ENCODE measurements at regions not wholly inside any gene's neighbourhood (a gene's known extent, or its start where the extent isn't known, plus 50 kb on each side); places are given as distances from the start of the nearest gene placed in this dataset.
"Not testable (repeated sequence)": the region's sequence is repeated elsewhere in the genome, so short reads cannot be mapped to it uniquely, and the experiment has no call there.

DNA sequence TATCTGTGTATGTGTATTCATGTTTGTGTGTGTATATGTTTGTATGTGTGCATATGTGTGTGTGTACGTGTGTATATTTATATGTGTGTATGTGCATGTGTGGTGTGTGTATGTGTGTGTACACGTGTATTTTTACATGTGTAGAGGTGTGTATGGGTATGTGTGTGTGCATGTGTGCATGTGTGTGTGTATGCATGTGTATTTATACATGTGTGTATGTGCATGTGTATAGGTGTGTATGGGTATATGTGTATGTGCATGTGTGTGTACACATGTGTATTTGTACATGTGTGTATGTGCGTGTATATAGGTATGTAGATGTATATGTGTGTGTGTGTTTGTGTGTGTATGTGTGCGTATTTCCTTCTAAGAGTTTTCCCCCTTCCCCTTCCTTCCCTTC is 207.7 kb upstream of the ATP6AP2 start:
- WGBS (ENCODE audit: insufficient coverage) = 76% methylated on average over 2 of the region's 4 CpGs
- Histone ChIP-seq H3K9me3 (ENCODE audit: control insufficient read depth, insufficient read depth, low read length) (no peaks in the 10 kb centered on the region), H3K27me3 (ENCODE audit: control insufficient read depth, insufficient read depth, low read length) (peaks cover 2% of the 10 kb centered on the region), H3K4me1 (ENCODE audit: control insufficient read depth, insufficient read depth, low read length) (no peaks in the 10 kb centered on the region), H3K4me3 (ENCODE audit: low read depth, low read length) (no peak overlapping the region), H3K36me3 (ENCODE audit: control insufficient read depth, insufficient read depth, low read length) (no peaks in the 10 kb centered on the region), H3K27ac (ENCODE audit: low read depth, low read length) (no peak overlapping the region)
- no peak for DNase-seq (ENCODE audit: low read depth in 4 of 6, low spot score in 6 of 6)

DNA sequence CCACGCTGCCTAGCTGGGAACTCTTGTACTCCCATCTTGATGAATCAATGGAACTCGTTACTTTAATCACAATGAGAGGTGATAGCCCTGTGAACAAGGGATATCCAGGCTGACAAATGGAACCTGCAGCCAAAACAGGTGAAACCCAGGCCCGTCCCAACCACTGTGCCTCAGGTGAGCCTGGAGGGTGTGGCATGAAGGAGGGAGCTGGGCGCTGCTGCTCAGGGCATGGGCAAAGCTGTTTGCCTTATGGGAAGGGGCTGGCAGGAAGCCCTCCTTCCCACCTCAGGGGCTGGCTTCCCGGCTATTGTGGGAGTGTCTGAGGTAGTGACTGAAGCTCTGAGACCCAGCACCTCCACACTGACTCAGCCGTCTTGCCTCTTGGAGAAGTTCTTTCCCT is 209.4 kb upstream of the ATP6AP2 start:
- no peak overlapping the region for H3K4me3 ChIP-seq (ENCODE audit: low read depth, low read length)
- no peak overlapping the region for H3K27ac ChIP-seq (ENCODE audit: low read depth, low read length)
- peaks cover 2% of the 10 kb centered on the region for H3K27me3 ChIP-seq (ENCODE audit: control insufficient read depth, insufficient read depth, low read length)
- H3K9me3 ChIP-seq (ENCODE audit: control insufficient read depth, insufficient read depth, low read length) = no peaks in the 10 kb centered on the region
- WGBS (ENCODE audit: insufficient coverage) = 69% methylated on average over 5 of the region's 6 CpGs
- no peaks in the 10 kb centered on the region for H3K36me3 ChIP-seq (ENCODE audit: control insufficient read depth, insufficient read depth, low read length)
- no peak for DNase-seq (ENCODE audit: low read depth in 4 of 6, low spot score in 6 of 6)
- no peaks in the 10 kb centered on the region for H3K4me1 ChIP-seq (ENCODE audit: control insufficient read depth, insufficient read depth, low read length)

DNA sequence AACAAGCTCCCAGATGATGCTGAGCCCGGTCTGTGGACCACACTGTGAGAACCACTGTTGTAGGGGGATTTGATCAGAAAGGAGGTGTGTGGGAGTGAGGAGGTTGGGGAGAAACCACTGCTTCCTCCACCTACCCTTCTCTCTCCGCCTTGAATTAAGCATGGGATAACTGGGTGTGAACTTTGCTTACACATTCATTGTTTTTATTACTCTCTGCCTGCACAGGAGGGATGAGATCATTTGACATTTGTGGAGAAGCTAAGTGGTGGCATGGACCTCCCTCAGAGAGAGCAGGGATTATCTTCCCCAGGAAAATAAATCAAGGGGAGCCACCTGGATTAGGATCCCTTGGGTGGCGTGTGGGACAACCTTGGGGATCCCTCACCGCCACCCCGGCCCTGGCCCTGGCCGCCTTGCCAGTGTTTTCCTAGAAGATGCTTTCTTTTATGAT is 212.1 kb upstream of the ATP6AP2 start:
- WGBS (ENCODE audit: insufficient coverage) = 63% methylated on average over 2 of the region's 6 CpGs
- Histone ChIP-seq H3K27ac (ENCODE audit: low read depth, low read length) (no peak overlapping the region), H3K4me3 (ENCODE audit: low read depth, low read length) (no peak overlapping the region), H3K9me3 (ENCODE audit: control insufficient read depth, insufficient read depth, low read length) (peaks cover 5% of the 10 kb centered on the region), H3K36me3 (ENCODE audit: control insufficient read depth, insufficient read depth, low read length) (no peaks in the 10 kb centered on the region), H3K27me3 (ENCODE audit: control insufficient read depth, insufficient read depth, low read length) (peaks cover 2% of the 10 kb centered on the region), H3K4me1 (ENCODE audit: control insufficient read depth, insufficient read depth, low read length) (no peaks in the 10 kb centered on the region)
- no peak for DNase-seq (ENCODE audit: low read depth in 4 of 6, low spot score in 6 of 6)

DNA sequence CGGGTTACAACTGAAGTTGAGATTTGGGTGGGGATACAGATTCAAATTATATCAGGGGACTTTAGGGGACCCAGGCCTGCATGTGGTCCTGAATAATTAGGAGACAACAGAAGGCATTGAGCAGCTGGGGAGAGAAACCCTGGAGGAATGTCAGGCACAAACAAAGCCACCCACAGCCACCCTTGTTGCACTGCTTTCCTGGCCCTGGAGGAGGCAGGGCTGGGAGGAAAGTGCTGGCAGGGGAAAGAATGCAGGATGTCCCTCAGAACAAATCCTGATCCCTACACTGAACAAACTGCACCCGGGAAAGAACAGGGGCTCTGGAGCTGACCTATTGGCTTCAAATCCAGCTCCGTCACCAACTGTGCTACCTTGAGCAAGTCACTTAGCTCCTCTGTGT is 214.1 kb upstream of the ATP6AP2 start:
- no peaks in the 10 kb centered on the region for H3K36me3 ChIP-seq (ENCODE audit: control insufficient read depth, insufficient read depth, low read length)
- peaks cover 2% of the 10 kb centered on the region for H3K27me3 ChIP-seq (ENCODE audit: control insufficient read depth, insufficient read depth, low read length)

DNA sequence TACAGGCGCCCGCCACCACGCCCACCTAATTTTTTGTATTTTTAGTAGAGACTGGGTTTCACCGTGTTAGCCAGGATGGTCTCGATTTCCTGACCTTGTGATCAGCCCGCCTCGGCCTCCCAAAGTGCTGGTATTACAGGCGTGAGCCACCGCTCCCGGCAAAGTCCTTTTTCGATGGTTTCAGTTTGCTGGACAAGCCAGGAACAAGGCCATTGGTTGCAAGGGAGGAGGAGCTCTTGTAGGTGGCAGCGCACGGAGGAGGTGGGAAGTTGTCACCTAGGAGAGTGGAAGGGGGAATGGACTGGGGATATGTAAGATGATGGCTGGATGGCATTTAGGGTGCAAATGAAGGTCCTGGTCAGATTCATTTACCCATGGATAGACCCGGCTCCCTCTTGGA is 218.5 kb upstream of the ATP6AP2 start:
- not testable (repeated sequence) for H3K36me3 ChIP-seq (ENCODE audit: control insufficient read depth, insufficient read depth, low read length); DNase-seq (ENCODE audit: low read depth in 4 of 6, low spot score in 6 of 6); H3K4me3 ChIP-seq (ENCODE audit: low read depth, low read length); H3K4me1 ChIP-seq (ENCODE audit: control insufficient read depth, insufficient read depth, low read length); H3K9me3 ChIP-seq (ENCODE audit: control insufficient read depth, insufficient read depth, low read length); H3K27ac ChIP-seq (ENCODE audit: low read depth, low read length); H3K27me3 ChIP-seq (ENCODE audit: control insufficient read depth, insufficient read depth, low read length)
- 94% methylated on average over 14 of the region's 14 CpGs for WGBS (ENCODE audit: insufficient coverage)

More for the DNA sequence above, 214.1 kb upstream of the ATP6AP2 start:
- Histone ChIP-seq H3K4me3 (ENCODE audit: low read depth, low read length) (no peak overlapping the region), H3K27ac (ENCODE audit: low read depth, low read length) (no peak overlapping the region), H3K9me3 (ENCODE audit: control insufficient read depth, insufficient read depth, low read length) (peaks cover 5% of the 10 kb centered on the region), H3K4me1 (ENCODE audit: control insufficient read depth, insufficient read depth, low read length) (no peaks in the 10 kb centered on the region)
- WGBS (ENCODE audit: insufficient coverage) = no CpG with 5 or more reads among the region's 3 CpGs
- DNase-seq (ENCODE audit: low read depth in 4 of 6, low spot score in 6 of 6) = no peak

DNA sequence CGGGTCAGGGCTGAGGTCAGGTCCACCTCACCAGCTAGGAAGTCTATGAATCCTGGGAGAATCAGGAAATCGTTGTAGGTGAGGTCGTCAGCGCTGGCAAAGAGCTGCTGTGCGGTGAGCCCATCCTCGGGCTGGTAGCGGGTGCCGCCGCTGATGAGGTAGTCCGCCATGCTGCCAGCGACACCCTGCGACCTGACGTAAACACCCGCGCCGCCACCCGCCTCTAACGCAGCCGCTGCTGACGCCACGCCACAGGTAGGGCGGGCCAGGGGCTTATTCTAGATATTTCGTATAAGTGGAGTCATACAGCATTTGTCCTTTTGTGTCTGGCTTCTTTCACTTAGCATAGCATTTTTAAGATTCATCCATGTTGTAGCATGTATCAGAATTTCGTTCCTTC is 220.2 kb upstream of the ATP6AP2 start:
- DNase-seq (ENCODE audit: low read depth in 4 of 6, low spot score in 6 of 6) = no peak
- WGBS (ENCODE audit: insufficient coverage) = 88% methylated on average over 23 of the region's 24 CpGs
- no peaks in the 10 kb centered on the region for H3K36me3 ChIP-seq (ENCODE audit: control insufficient read depth, insufficient read depth, low read length)

DNA sequence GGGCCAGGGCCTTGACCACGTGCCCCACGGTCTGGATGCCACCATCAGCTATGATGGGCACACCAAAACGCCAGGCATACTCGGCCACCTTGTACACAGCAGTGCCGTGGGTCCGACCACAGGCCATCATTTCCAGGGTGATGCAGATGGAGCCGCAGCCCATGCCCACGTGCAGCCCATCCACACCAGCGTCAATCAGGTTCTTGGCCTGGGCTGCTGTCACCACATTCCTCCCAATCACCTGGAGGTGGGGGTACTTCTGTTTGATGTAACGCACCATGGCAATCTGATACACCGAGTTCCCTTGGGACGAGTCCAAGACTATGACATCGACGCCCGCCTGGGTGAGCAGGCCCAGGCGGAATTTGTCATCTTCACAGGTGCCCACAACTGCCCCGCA is 221.2 kb upstream of the ATP6AP2 start:
- no peak overlapping the region for H3K27ac ChIP-seq (ENCODE audit: low read depth, low read length)
- WGBS (ENCODE audit: insufficient coverage) = 94% methylated on average over 14 of the region's 17 CpGs
- no peaks in the 10 kb centered on the region for H3K4me1 ChIP-seq (ENCODE audit: control insufficient read depth, insufficient read depth, low read length)
- no peak overlapping the region for H3K4me3 ChIP-seq (ENCODE audit: low read depth, low read length)
- peaks cover 3% of the 10 kb centered on the region for H3K9me3 ChIP-seq (ENCODE audit: control insufficient read depth, insufficient read depth, low read length)
- no peaks in the 10 kb centered on the region for H3K27me3 ChIP-seq (ENCODE audit: control insufficient read depth, insufficient read depth, low read length)
- no peaks in the 10 kb centered on the region for H3K36me3 ChIP-seq (ENCODE audit: control insufficient read depth, insufficient read depth, low read length)
- no peak for DNase-seq (ENCODE audit: low read depth in 4 of 6, low spot score in 6 of 6)

More for the DNA sequence above, 220.2 kb upstream of the ATP6AP2 start:
- Histone ChIP-seq H3K27ac (ENCODE audit: low read depth, low read length) (no peak overlapping the region), H3K4me1 (ENCODE audit: control insufficient read depth, insufficient read depth, low read length) (no peaks in the 10 kb centered on the region), H3K27me3 (ENCODE audit: control insufficient read depth, insufficient read depth, low read length) (no peaks in the 10 kb centered on the region), H3K9me3 (ENCODE audit: control insufficient read depth, insufficient read depth, low read length) (peaks cover 5% of the 10 kb centered on the region), H3K4me3 (ENCODE audit: low read depth, low read length) (no peak overlapping the region)

DNA sequence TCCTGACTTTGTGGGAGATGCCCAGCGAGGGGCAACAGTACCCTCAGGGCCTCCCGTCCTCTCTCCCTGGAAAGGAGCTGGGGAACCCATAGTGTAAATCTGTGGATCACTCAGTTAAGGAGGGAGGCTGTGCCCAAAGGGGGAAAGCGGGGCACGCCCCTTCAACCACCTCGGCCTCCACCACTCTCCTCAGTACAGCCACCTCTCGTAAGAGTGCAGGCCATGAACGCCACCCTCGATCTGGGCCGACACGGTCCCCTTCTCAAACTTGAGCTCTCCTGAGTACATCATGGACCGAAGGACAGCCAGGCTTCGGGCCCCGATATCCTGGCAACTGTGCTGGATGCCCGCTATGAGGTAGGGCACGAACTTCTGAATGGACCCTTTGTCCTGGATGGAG is 221.8 kb upstream of the ATP6AP2 start:
- WGBS (ENCODE audit: insufficient coverage) = 94% methylated on average over 10 of the region's 15 CpGs
- H3K4me1 ChIP-seq (ENCODE audit: control insufficient read depth, insufficient read depth, low read length) = no peaks in the 10 kb centered on the region
- H3K36me3 ChIP-seq (ENCODE audit: control insufficient read depth, insufficient read depth, low read length) = no peaks in the 10 kb centered on the region

DNA sequence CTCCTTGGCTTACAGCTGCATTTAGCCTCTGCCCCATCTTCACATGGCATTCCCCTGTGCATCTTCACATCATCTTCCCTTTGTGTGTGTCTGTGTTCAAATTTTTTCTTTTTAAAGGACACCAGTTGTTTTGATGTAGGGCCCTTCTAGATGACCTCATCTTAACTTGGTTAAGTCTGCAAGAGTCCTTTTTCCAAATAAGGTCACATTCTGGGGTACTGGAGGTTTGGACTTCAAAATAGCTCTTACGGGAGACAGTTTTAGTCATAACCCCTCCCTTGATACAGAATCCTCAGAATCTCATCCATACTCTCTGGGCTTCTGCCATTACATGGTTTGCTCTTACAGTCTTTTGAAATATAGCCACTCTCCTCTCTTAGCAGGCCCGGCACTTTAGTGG is 231.5 kb upstream of the ATP6AP2 start:
- DNase-seq (ENCODE audit: low read depth in 4 of 6, low spot score in 6 of 6) = no peak
- H3K36me3 ChIP-seq (ENCODE audit: control insufficient read depth, insufficient read depth, low read length) = no peaks in the 10 kb centered on the region
- H3K27ac ChIP-seq (ENCODE audit: low read depth, low read length) = no peak overlapping the region
- H3K9me3 ChIP-seq (ENCODE audit: control insufficient read depth, insufficient read depth, low read length) = peaks cover 3% of the 10 kb centered on the region
- no peak overlapping the region for H3K4me3 ChIP-seq (ENCODE audit: low read depth, low read length)
- H3K27me3 ChIP-seq (ENCODE audit: control insufficient read depth, insufficient read depth, low read length) = no peaks in the 10 kb centered on the region
- H3K4me1 ChIP-seq (ENCODE audit: control insufficient read depth, insufficient read depth, low read length) = no peaks in the 10 kb centered on the region
- WGBS (ENCODE audit: insufficient coverage) = no CpG with 5 or more reads among the region's 2 CpGs

More for the DNA sequence above, 221.8 kb upstream of the ATP6AP2 start:
- H3K27ac ChIP-seq (ENCODE audit: low read depth, low read length) = no peak overlapping the region
- no peaks in the 10 kb centered on the region for H3K9me3 ChIP-seq (ENCODE audit: control insufficient read depth, insufficient read depth, low read length)
- no peak overlapping the region for H3K4me3 ChIP-seq (ENCODE audit: low read depth, low read length)
- H3K27me3 ChIP-seq (ENCODE audit: control insufficient read depth, insufficient read depth, low read length) = no peaks in the 10 kb centered on the region
- no peak for DNase-seq (ENCODE audit: low read depth in 4 of 6, low spot score in 6 of 6)

DNA sequence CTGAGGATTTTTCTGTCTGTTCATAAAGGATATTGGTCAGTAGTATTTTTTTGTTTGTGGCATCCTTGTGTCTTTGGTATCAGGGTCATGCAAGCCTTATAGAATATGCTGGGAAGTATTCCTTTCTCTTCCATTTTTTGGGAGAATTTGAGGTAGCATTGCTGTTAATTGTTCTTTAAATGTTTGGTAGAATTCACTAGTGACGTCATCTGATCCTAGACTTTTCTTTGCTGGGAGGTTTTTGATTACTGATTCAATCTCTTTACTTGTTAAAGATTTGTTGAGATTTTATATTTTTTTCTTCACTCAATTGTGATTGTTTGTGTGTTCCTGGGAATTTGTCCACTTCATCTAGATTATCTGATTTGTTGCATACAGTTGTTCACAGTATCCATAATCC is 234.4 kb upstream of the ATP6AP2 start:
- Histone ChIP-seq H3K36me3 (ENCODE audit: control insufficient read depth, insufficient read depth, low read length) (no peaks in the 10 kb centered on the region), H3K27ac (ENCODE audit: low read depth, low read length) (no peak overlapping the region), H3K27me3 (ENCODE audit: control insufficient read depth, insufficient read depth, low read length) (no peaks in the 10 kb centered on the region), H3K4me1 (ENCODE audit: control insufficient read depth, insufficient read depth, low read length) (no peaks in the 10 kb centered on the region), H3K4me3 (ENCODE audit: low read depth, low read length) (no peak overlapping the region), H3K9me3 (ENCODE audit: control insufficient read depth, insufficient read depth, low read length) (peaks cover 6% of the 10 kb centered on the region)
- no peak for DNase-seq (ENCODE audit: low read depth in 4 of 6, low spot score in 6 of 6)
- WGBS (ENCODE audit: insufficient coverage) = no CpG with 5 or more reads among the region's 1 CpG

All from spinal cord (tissue), 9 donors.